ENCODE measurements at regions not wholly inside any gene's neighbourhood (a gene's known extent, or its start where the extent isn't known, plus 50 kb on each side); places are given as distances from the start of the nearest gene placed in this dataset.

DNA sequence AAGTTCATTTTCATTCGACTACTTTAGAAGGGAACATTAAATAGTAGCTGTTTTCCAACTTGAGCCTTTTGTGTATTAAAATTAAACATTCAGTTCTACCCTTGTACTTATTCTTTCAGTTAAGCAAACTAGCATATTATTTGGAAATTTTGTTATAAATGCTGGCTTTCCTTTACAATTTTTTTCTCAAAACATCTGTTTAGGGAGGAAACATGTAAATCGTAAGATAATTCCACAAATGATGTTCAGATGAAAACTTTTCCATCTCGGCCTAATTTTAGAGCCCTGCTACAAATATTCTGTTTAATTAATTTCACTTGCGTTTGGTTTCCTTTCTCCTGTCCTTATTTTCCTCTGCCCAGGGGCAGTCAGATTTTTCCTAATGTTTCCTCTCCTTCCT lies 476.2 kb upstream of the RGMA start:
- no peak for DNase-seq
- intact Hi-C loops (cut with DNase I): no loop called here

DNA sequence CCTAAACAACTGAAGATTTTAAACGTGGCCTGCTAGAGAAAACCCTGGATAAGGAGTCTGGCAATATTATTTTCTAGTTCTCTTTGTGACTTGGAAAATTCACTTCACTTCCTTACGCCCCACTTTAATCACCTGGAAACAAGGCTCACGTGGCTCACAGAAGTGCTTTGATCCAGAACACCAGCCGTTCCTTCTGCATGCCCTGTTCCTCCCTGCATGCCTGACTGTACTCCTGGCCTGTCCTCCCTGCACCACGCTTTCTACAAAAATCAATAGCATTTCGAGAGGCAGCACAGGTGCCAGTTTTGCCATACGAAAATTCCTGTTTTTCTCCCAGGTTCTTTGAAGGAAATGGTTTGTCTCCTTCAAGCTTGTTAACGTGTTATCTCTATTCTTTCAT lies 474.2 kb upstream of the RGMA start:
- DNase-seq: no peak
- intact Hi-C loops (cut with DNase I): no loop called here

DNA sequence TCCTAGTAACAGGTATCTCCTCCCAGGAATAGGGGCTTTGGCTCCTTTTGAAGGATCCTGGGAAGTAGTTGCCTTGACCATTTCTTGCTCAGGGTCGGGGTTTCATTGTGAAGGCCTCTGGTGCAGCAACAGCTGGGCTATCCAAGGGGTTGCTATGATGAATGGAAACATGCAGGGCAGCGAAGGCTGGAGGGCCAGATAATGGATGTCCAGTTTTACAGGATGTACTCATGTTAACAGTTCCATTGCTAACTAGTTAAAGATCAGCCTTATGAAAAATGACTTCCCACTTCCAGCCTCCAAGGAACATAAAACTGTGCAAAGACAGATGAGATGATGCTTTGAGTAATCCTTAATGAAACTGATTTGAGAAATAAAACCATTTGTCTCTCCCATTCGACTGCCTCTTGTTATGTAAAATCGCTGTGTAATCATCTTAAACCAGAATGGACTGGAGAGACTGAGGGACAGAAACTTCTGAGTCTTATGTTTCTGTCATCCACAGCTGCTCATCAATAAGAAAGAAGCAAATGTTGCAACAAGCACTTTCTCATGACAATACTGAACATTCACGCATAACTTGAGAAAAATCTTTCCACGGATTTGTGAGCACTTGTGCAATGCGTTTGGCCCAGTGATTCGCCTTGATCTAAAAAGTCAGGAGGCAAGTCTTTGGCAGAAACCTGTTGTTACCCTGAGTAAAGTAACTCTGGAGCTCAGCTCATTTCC lies 473.5 kb upstream of the RGMA start:
- DNase-seq: no peak

DNA sequence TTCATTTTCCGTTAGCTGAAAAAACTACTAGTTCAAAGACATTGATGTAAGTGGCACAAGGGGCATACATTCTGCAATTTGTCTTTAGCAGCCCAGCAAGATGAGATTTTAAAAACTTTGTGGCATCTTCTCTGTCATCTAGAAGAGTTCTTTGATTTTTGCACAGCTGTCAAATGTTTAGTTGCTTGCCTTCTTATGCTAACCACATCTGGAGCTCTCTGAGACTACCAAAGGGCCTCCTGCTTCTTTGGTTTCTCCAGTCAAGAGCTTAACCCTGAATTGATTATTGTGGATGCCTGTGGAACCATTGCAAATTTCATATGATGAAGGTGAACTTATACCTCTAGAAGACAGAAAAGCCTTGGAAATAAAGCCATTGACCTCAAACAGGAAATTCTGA lies 468.7 kb upstream of the RGMA start:
- no peak for DNase-seq
- intact Hi-C loops (cut with DNase I): no loop called here

More for the DNA sequence above, 473.5 kb upstream of the RGMA start:
- intact Hi-C loops (cut with DNase I): no loop called here

- no peak for DNase-seq
- intact Hi-C loops (cut with DNase I): no loop called here
These were observed 464.3 kb upstream of the RGMA start for GRCh38 chr15:93553167-93553935.

GRCh38 chr15:93543093-93543492 lies 454.1 kb upstream of the RGMA start:
- no peak for DNase-seq
- intact Hi-C loops (cut with DNase I): no loop called here

DNA sequence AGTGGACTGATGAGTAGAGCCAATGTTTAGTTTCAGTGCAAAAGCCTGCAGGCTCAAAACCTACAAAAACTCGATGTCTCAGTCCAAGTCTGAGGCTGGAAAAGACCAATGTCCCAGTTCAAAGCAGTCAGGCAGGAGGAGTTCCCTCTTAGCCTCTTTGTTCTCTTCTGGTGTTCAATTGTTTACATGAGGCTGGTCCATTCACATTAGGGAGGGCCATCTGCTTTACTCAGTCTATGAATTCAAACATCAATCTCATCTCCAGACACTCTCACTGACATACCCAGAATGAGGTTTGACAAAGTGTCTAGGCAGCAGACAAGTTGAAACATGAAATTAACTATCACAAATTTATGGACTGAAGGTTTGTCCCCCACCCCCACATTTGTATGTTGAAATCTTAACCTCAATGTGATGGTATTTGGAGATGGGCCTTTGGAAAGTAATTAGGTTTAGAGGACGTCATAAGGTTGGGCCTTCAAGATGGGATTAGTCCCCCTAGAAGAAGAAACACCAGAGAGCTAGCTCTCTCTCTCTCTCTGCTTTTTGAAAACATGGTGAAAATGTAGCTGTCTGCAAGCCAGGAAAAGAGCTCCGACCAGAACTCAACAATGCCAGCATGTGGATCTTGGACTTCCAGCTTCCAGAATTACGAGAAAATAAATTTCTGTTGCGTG lies 438.5 kb upstream of the RGMA start:
- DNase-seq: no peak
- intact Hi-C loops (cut with DNase I): no loop called here

DNA sequence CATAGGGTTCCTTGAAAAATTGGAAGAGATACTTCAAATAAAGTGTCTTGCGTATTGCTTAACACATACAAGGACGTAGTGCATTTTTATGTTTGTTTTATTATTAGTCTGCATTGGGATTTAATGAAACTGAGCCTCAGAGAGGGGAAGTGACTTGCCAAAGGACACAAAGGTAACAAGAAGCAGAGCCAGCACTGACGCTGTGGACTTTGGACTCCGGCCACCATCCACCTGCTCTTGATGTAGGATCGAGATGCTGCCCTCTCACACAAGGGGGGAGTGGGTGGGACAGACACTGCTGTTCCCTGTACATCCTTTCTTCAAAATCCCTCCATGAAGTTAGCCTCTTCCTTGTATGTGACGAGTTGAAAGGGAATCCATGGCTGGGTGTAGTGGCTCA lies 435.4 kb upstream of the RGMA start:
- no peak for DNase-seq
- intact Hi-C loops (cut with DNase I): no loop called here

- peak in 2 of 42 donors; percentile 2 to 42 for DNase-seq
These were observed 434.5 kb upstream of the RGMA start for GRCh38 chr15:93523481-93523880.

DNA sequence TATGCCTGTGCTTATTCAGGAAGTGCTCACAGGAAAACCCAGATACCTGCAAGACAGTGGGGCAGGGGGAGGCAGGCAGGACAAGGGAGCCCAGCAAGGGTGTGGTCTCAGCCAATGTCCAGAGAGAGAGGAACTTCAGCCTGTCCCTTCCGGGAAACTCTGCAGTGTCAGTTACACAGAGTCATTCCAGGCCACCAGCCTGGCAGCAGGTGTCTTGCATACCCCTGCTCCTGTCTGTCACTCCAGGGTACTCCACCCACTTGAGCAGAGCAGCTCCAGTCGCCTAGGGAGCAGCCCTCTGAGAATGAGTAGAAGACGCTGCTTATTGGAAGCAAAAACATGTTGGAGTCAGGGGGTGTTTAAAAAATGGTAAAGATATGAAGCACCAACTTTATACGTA lies 431.2 kb upstream of the RGMA start:
- intact Hi-C loops (cut with DNase I): no loop called here
- no peak for DNase-seq

More at GRCh38 chr15:93523481-93523880, 434.5 kb upstream of the RGMA start:
- intact Hi-C loops (cut with DNase I): no loop called here

DNA sequence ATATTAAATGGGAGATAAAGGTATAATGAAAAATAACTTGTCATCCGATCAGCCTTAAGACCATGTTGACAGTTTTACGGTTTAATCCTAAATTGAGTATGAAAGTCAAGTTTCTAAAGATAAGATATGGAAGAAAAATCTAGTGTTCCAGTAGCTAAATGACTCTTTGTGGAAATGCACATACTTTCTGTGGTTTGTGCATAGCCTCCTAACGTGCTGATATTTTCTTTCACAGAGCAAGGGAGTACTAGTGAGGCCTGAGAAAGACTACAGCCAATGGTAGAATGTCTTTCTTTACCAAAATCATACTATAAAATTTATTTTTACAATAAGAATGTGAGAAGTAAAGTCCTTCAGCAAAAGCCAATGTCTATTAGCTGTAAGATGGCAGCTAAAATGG lies 430.6 kb upstream of the RGMA start:
- intact Hi-C loops (cut with DNase I): no loop called here
- no peak for DNase-seq

- DNase-seq: no peak
- intact Hi-C loops (cut with DNase I): no loop called here
These were observed 428.2 kb upstream of the RGMA start for GRCh38 chr15:93517176-93517575.

DNA sequence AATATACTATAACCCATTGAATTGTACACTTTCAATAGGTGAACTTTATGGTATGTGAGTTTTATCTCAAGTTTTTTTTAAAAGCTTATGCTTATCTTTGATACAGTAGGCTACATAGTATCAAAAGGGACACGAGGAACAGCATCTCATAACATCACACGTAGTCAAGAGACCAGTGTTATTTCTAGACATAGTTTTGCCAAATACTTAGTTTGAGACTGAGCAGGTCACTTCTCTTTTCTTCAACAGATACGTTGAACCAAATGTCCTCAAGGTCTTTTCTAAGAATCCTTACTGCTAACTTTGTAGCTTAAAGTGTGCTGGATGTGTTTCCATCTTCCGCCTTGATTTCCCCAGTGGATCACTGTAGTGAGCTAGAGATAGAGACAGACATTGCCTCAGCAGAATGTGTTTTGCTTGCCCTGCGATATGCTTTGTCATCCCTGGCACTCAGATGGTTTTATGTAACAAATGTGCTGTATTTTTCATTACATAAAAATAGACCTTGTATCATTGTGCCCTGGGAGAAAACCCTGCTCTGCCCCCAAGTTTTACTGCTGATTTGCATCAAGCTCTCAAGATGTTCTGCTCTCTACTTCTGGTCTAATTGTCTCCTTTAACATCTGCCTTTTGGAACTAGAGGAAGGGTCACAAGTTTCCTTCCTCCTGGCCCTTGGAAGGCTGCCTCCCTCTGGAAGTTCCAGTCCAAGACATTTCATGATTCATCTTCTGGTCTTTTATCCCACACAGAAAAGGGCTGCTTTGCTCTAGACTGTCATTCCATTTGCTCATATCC lies 426.4 kb upstream of the RGMA start:
- DNase-seq: no peak
- intact Hi-C loops (cut with DNase I): no loop called here

- no peak for DNase-seq
- intact Hi-C loops (cut with DNase I): no loop called here
These were observed 417.6 kb upstream of the RGMA start for GRCh38 chr15:93506646-93507045.

GRCh38 chr15:93505506-93505905 lies 416.5 kb upstream of the RGMA start:
- intact Hi-C loops (cut with DNase I): no loop called here

DNA sequence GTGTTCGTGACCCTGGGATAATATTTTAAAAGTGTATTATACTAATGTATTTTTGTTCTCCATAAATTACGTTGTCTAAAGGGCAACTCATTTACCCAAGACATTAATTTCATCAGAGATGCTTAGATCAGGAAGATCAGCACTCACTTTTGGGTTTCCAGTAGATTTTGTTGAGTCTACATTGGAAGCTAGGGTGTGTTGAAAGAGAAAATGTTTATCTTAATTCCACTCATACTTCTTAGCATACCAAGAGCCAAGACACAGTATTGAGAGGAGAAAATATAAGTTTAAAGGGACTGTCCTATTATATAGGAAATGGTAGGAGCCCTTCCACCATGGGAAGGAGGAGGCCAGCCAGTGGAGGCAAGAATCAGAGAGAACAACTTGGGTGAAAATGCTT lies 412.9 kb upstream of the RGMA start:
- intact Hi-C loops (cut with DNase I): no loop called here
- no peak for DNase-seq

More at GRCh38 chr15:93505506-93505905, 416.5 kb upstream of the RGMA start:
- DNase-seq: peak in 1 of 42 donors; percentile 42

DNA sequence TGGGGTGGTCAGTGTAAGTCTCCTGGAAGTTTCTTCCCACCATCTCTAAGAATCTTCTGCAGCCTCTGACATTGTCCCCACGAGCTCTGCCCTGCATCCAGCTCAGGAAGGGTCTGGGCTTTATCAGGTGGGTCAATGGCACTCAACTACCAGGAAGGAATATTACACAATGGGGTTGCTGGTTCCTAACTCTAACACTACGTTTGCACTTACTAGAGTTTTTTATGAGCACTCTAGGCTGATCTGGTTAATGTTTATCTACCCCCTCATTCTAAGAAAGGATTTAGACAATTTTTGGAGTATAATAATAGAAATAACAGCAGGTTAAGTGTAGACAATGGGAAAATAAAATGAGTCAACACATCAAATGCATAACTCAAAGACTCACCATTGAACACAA lies 411.1 kb upstream of the RGMA start:
- DNase-seq: no peak
- intact Hi-C loops (cut with DNase I): no loop called here

GRCh38 chr15:93497291-93497690 lies 408.3 kb upstream of the RGMA start:
- intact Hi-C loops (cut with DNase I): no loop called here

GRCh38 chr15:93496888-93497287 lies 407.9 kb upstream of the RGMA start:
- intact Hi-C loops (cut with DNase I): no loop called here

More at GRCh38 chr15:93497291-93497690, 408.3 kb upstream of the RGMA start:
- DNase-seq: no peak

More at GRCh38 chr15:93496888-93497287, 407.9 kb upstream of the RGMA start:
- DNase-seq: no peak
